Vagina (tissue), 2 donors: ENCODE measurements at regions not wholly inside any gene's neighbourhood (a gene's known extent, or its start where the extent isn't known, plus 50 kb on each side); places are given as distances from the start of the nearest gene placed in this dataset.

ENCODE experiments used
- POLR2A ChIP-seq, 2 donors: fragments of 450-650 bp; IDR thresholded peaks; one replicate each; pipeline ENCODE4 v1.6.1; 2017; ENCODE audit warnings: antibody characterized with exemption in 2 of 2, mild to moderate bottlenecking in 2 of 2, moderate library complexity in 2 of 2
- TF ChIP-seq, protein P1 (sequence below), 3 experiments: fragments of 450-650 bp in 2 of 3; fragments of 200-600 bp in 1 of 3; sonication (generic) in 1 of 3; IDR thresholded peaks; one replicate each; pipeline ENCODE4 v1.5.1; 2017 to 2019; ENCODE audit warnings: antibody characterized with exemption in 3 of 3, mild to moderate bottlenecking in 2 of 3, moderate library complexity in 2 of 3

DNA sequence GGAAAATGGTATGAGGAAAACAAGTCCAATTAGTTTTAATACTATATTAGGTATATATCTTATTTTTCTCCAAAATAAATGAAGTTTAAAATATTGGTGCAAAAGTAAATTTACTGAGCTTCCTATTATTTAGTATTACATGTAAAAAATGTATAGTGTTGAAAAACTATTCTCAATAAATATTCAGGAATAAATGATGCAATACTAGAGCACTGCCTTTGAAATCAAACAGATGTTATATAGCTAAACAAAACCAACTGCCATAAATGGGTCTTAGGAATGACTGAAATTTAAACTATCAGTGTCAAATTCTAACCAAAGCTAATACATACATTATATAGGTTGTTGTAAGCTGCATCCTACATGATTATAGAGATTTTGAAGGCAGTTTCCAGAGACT is 1434.0 kb upstream of the LRRTM3 start:
- TF ChIP-seq, protein P1, sequence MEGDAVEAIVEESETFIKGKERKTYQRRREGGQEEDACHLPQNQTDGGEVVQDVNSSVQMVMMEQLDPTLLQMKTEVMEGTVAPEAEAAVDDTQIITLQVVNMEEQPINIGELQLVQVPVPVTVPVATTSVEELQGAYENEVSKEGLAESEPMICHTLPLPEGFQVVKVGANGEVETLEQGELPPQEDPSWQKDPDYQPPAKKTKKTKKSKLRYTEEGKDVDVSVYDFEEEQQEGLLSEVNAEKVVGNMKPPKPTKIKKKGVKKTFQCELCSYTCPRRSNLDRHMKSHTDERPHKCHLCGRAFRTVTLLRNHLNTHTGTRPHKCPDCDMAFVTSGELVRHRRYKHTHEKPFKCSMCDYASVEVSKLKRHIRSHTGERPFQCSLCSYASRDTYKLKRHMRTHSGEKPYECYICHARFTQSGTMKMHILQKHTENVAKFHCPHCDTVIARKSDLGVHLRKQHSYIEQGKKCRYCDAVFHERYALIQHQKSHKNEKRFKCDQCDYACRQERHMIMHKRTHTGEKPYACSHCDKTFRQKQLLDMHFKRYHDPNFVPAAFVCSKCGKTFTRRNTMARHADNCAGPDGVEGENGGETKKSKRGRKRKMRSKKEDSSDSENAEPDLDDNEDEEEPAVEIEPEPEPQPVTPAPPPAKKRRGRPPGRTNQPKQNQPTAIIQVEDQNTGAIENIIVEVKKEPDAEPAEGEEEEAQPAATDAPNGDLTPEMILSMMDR (IDR thresholded peaks at IDR 0.05) = no peak
- TF ChIP-seq POLR2A (IDR thresholded peaks at IDR 0.05) = no peak
